Uterus (tissue), 2 donors: ENCODE measurements at regions not wholly inside any gene's neighbourhood (a gene's known extent, or its start where the extent isn't known, plus 50 kb on each side); places are given as distances from the start of the nearest gene placed in this dataset.

Source experiments
- POLR2A ChIP-seq, 2 donors: fragments of 450-650 bp; IDR thresholded peaks; one replicate each; pipeline ENCODE4 v1.6.1; 2016; ENCODE audit warnings: antibody characterized with exemption in 2 of 2, mild to moderate bottlenecking in 1 of 2, moderate library complexity in 1 of 2
- TF ChIP-seq, protein P1 (sequence below), 4 experiments: fragments of 200-600 bp in 2 of 4; fragments of 450-650 bp in 2 of 4; sonication (generic) in 2 of 4; IDR thresholded peaks; one replicate each; pipeline ENCODE4 v1.5.1; 2016 to 2019; ENCODE audit warnings: antibody characterized with exemption in 4 of 4, mild to moderate bottlenecking in 2 of 4, moderate library complexity in 1 of 4

DNA sequence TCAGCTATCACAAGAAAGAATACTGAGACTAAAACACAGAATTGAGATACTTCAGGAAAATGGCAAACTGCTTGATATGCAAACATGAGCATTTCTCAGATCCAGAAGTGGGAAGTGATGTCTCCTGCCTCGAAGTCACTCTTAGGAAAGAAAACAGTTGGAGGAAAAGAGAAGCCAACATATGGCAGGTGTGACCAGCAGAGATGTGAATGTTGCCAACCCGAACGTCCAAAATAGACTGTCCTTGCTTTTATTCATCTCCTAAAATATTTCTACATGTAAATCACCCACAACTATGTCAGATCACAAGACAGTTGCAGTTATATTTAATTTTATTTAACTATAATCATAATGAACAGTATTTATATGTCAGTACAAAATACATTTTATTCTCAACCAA is 687.6 kb downstream of the GALC start:
- no peak for TF ChIP-seq POLR2A (IDR thresholded peaks at IDR 0.05)
- TF ChIP-seq, protein P1, sequence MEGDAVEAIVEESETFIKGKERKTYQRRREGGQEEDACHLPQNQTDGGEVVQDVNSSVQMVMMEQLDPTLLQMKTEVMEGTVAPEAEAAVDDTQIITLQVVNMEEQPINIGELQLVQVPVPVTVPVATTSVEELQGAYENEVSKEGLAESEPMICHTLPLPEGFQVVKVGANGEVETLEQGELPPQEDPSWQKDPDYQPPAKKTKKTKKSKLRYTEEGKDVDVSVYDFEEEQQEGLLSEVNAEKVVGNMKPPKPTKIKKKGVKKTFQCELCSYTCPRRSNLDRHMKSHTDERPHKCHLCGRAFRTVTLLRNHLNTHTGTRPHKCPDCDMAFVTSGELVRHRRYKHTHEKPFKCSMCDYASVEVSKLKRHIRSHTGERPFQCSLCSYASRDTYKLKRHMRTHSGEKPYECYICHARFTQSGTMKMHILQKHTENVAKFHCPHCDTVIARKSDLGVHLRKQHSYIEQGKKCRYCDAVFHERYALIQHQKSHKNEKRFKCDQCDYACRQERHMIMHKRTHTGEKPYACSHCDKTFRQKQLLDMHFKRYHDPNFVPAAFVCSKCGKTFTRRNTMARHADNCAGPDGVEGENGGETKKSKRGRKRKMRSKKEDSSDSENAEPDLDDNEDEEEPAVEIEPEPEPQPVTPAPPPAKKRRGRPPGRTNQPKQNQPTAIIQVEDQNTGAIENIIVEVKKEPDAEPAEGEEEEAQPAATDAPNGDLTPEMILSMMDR (IDR thresholded peaks at IDR 0.05): no peak
